Stimulated activated CD4-positive, alpha-beta T cell treated with anti-CD3 and anti-CD28 coated beads, TNF-alpha, amount 100 ng/mL, for 4 hours (primary cell): ENCODE measurements at regions not wholly inside any gene's neighbourhood (a gene's known extent, or its start where the extent isn't known, plus 50 kb on each side); places are given as distances from the start of the nearest gene placed in this dataset.

Source experiments
- DNase-seq, 3 experiments: peaks; one replicate each; pipeline ENCODE4 v3.0.0-alpha.2; 2020; ENCODE audit warnings: low read depth in 3 of 3

GRCh38 chr3:31452495-31453106 lies 80.1 kb upstream of the STT3B start:
- DNase-seq = no peak

GRCh38 chr3:31453430-31453829 lies 79.3 kb upstream of the STT3B start:
- DNase-seq = no peak

DNA sequence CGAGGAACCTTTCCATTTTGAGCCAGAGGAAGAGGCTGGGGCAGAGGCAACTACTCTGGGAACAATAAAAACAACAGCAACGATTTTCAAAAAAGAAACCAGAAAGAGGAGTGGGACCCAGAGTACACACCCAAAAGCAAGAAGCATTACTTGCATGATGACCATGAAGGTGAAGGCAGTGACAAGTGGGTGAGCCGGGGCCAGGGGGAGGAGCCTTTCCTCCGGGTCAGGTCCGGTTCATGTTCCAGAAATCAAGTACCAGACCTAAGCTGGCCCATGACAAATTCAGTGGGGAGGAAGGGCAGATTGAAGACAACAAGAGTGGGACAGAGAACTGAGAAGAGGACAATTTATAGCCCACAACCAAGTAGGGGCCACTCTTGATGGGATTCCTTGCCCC lies 77.2 kb upstream of the STT3B start:
- no peak for DNase-seq

DNA sequence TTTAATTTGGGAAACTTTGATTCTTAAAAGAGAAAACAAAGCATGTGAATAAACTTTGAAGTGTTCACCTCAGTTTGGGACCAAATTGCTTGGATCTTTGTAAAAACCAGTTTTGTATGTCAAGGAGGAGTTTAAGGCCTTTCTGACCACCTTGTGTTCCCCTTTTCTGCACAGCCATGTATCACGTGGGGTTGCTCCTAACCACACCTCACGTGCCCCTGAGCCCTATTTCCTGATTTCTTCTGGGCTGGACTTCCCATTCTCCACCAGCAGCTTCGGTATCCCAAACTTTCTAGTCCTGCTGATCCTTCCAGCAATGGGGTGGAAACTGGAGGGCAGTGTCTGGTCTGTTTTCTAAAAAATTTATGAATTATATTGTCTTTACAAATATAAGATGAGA lies 76.4 kb upstream of the STT3B start:
- no peak for DNase-seq

DNA sequence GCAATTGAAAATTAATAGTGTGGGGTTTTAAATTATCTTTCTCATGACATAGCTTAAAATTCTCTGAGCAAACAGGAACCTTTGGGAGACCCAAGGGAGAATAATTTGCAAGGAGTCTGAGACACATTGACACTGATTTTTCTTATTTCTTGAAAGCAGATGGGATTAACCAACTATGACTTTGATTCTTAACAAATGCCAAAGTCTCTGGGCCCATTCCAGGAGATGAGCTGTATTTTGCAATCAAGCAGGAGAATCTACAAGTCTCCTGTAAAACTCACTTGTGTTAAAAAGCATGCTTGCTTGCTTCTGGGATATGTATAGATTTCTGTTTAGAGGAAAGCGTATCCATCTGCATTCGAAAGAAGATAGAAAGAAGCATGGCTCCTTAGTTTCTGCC lies 71.3 kb upstream of the STT3B start:
- no peak for DNase-seq

- peak in 1 of 3 experiments; percentile 11 for DNase-seq
Observed at GRCh38 chr3:31462050-31462569, 70.6 kb upstream of the STT3B start.

DNA sequence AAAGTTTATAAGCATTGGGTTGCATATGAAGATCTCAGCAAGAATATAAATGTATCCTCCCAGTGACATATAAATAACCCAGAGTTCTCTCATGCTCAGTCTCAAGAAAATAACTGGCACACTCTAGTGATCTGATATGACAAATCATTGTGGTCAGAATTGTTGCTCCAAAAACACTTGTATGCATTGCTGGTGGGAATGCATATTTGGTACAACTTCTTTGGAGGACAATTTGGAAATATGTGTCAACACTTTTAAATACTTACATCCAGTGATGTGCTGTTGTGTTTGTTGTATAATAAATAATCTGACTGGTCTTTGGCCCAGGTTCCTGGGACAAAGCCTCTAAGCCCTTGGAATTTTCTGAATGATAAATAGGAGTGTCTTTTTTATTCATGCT lies 66.7 kb upstream of the STT3B start:
- no peak for DNase-seq

DNA sequence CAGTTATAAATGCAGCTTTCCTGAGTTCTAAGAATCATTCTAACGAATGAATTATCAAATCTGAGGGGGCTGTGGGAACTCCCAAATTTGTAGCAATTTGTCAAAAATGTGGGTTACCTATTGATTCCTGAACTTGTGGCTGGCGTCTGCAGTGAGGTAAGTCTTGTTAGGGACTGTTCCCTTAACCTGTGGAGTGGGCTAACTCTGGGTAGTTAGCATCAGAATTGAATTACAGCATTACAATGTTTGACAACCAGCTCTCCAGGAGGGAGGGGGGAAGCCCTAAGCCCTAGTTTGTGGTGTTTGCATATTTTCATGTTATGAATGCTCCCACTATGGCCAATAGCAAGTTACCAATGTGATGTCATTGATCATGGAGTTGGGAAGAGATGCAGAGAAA lies 65.9 kb upstream of the STT3B start:
- DNase-seq = no peak

GRCh38 chr3:31468433-31468832 lies 64.3 kb upstream of the STT3B start:
- no peak for DNase-seq

DNA sequence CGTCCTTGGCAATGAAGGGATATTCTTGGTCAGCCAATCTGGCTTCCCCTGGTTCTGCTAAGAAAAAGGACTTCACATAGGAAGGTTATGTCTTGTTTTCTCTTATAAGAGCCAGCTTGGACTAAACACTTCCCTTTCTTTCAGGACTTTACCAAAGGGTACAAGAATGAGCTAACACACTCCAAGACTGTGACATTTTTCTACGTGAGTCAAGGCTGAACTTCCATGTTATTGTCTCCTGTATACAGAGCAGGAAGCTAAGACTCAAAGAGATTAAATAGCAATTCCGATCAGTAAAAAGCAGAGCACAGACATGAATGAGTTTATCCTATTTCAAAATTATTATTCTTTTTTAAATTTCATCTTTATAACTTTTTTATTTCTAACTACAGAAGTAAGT lies 63.3 kb upstream of the STT3B start:
- no peak for DNase-seq

DNA sequence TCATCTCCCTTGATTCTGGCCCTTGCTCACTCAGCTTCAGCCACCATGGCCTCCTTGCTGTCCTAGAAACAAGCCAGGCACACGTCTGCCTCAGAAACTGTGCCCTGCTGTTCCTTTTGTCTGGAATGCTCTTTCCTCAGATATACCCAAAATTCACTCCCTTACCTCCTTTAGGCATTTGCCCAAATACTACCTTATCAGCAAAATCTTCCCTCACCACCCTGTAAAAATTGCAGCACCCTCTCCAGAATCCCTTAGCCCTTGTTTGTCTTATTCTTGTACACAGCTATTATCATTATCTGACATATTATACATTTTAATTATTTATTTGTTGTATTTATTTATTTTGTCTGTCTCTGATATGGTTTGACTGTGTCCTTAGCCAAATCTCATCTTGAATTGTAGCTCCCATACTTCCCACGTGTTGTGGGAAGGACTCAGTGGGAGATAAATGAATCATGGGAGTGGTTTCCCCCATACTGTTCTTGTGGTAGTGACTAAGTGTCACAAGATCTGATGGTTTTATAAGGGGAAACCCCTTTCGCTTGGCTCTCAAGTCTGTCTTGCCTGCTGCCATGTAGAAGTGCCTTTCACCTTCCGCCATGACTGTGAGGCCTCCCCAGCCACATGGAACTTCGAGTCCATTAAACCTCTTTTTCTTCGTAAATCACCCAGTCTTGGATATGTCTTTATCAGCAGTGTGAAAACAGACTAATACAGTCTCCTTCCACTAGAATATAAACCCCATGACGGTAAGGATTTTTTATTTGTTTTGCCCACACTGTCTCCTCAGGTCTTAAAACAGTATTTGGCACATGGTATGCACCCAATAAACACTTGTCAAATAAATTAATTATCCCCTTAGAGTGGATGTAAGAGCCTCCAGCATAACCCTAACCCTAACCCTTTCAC lies 60.0 kb upstream of the STT3B start:
- no peak for DNase-seq

GRCh38 chr3:31476209-31476608 lies 56.5 kb upstream of the STT3B start:
- DNase-seq = no peak

DNA sequence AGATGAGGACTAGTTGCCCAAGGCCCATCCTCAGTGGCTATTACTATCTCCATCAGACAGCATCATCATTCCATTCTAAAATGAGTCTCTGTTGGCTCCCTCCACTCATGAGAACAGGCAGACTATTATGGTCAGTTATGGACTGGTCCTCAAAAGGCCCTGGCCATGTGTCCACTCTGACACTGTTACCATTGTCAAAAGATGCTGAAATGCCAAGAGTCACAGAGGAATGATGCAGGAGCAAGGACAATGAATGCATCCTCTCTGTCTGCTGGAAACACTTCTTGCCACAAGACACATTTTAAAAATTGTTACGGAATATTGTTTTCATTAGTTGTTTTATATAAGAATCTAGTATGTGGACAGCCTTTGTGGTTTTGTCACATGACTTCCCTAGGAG lies 53.3 kb upstream of the STT3B start:
- no peak for DNase-seq

- no peak for DNase-seq
Observed at GRCh38 chr3:31481697-31482096, 51.0 kb upstream of the STT3B start.

DNA sequence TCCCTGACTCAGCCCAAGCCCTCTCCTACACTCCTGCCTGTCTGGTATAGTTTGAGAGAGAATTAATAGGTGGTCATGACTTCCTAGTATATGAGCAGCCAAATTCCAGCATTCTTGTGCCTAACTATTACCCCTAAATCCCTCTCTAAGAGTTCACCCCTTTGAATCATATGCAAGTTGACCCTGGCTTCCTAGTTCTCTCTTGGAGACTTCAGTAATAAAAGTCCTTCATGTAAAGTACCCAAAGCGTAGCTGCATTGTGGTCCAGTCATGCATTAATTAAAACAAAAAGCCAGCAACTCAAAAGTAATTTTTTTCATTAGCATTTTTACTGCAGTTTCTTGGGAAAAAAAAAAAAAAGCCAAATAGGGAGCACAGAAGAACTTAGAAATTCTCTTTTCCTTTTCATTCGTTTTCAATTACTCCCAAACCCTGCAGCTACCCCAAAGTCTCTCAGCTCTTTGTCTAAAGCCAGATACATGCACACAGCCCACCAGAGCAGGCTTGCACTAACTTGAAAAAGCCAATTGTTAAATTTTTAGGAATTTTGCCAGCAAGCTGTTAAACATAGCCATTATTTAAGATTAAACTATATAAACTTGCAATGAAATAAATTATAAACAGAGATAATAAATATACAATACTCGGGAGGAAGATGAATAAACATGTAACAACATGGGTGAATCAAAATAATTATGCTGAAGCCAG lies 50.1 kb upstream of the STT3B start:
- no peak for DNase-seq
